ENCODE measurements at regions not wholly inside any gene's neighbourhood (a gene's known extent, or its start where the extent isn't known, plus 50 kb on each side); places are given as distances from the start of the nearest gene placed in this dataset.
A peak's percentile ranks its signal among the peaks of the same experiment; 100 is the strongest.

GRCh38 chr1:99137554-99138206 is 126.6 kb upstream of the PLPPR4 start:
- Histone ChIP-seq H3K36me3 (no peaks in the 10 kb centered on the region), H3K27me3 (no peaks in the 10 kb centered on the region), H3K9me3 (peaks cover 8% of the 10 kb centered on the region; the same call in 1 of the 2 replicates), H3K4me3 (no peak overlapping the region)
- no peak for DNase-seq

GRCh38 chr1:99139876-99140275 is 124.4 kb upstream of the PLPPR4 start:
- H3K4me3 ChIP-seq = no peak overlapping the region
- H3K9me3 ChIP-seq = peaks cover 8% of the 10 kb centered on the region; the same call in 1 of the 2 replicates
- H3K36me3 ChIP-seq = no peaks in the 10 kb centered on the region
- DNase-seq = peak; percentile 11
- no peaks in the 10 kb centered on the region for H3K27me3 ChIP-seq

GRCh38 chr1:99146129-99146848 is 118.0 kb upstream of the PLPPR4 start:
- no peak overlapping the region for H3K4me3 ChIP-seq
- H3K9me3 ChIP-seq = no peaks in the 10 kb centered on the region
- DNase-seq = no peak
- H3K27me3 ChIP-seq = no peaks in the 10 kb centered on the region
- H3K36me3 ChIP-seq = no peaks in the 10 kb centered on the region

- DNase-seq = no peak
- H3K9me3 ChIP-seq = no peaks in the 10 kb centered on the region
- no peak overlapping the region for H3K4me3 ChIP-seq
- no peaks in the 10 kb centered on the region for H3K27me3 ChIP-seq
- no peaks in the 10 kb centered on the region for H3K36me3 ChIP-seq
Observed at GRCh38 chr1:99149952-99150351, 114.3 kb upstream of the PLPPR4 start.

GRCh38 chr1:99152132-99152531 is 112.2 kb upstream of the PLPPR4 start:
- no peaks in the 10 kb centered on the region; the same call in 1 of the 2 replicates for H3K9me3 ChIP-seq
- DNase-seq = no peak
- H3K27me3 ChIP-seq = no peaks in the 10 kb centered on the region
- no peaks in the 10 kb centered on the region for H3K36me3 ChIP-seq
- no peak overlapping the region for H3K4me3 ChIP-seq

GRCh38 chr1:99163671-99164070 is 100.6 kb upstream of the PLPPR4 start:
- H3K27me3 ChIP-seq = no peaks in the 10 kb centered on the region
- no peak overlapping the region for H3K4me3 ChIP-seq
- no peaks in the 10 kb centered on the region for H3K9me3 ChIP-seq
- no peak for DNase-seq
- H3K36me3 ChIP-seq = no peaks in the 10 kb centered on the region

- H3K36me3 ChIP-seq = no peaks in the 10 kb centered on the region
- no peaks in the 10 kb centered on the region for H3K27me3 ChIP-seq
- H3K9me3 ChIP-seq = peaks cover 2% of the 10 kb centered on the region; the same call in 1 of the 2 replicates
- no peak overlapping the region for H3K4me3 ChIP-seq
- no peak for DNase-seq
Observed at GRCh38 chr1:99170516-99170915, 93.8 kb upstream of the PLPPR4 start.

GRCh38 chr1:99171184-99171813 is 93.0 kb upstream of the PLPPR4 start:
- no peaks in the 10 kb centered on the region for H3K27me3 ChIP-seq
- H3K9me3 ChIP-seq = peaks cover 2% of the 10 kb centered on the region; the same call in 1 of the 2 replicates
- DNase-seq = no peak
- H3K36me3 ChIP-seq = no peaks in the 10 kb centered on the region
- H3K4me3 ChIP-seq = no peak overlapping the region

GRCh38 chr1:99173282-99173681 is 91.0 kb upstream of the PLPPR4 start:
- DNase-seq = no peak
- no peak overlapping the region for H3K4me3 ChIP-seq
- no peaks in the 10 kb centered on the region for H3K36me3 ChIP-seq
- peaks cover 2% of the 10 kb centered on the region; the same call in 1 of the 2 replicates for H3K9me3 ChIP-seq
- H3K27me3 ChIP-seq = no peaks in the 10 kb centered on the region

GRCh38 chr1:99173900-99174299 is 90.4 kb upstream of the PLPPR4 start:
- H3K36me3 ChIP-seq = no peaks in the 10 kb centered on the region
- H3K27me3 ChIP-seq = no peaks in the 10 kb centered on the region
- no peak overlapping the region for H3K4me3 ChIP-seq
- no peak for DNase-seq
- peaks cover 2% of the 10 kb centered on the region; the same call in 1 of the 2 replicates for H3K9me3 ChIP-seq

- Histone ChIP-seq H3K36me3 (no peaks in the 10 kb centered on the region), H3K27me3 (no peaks in the 10 kb centered on the region), H3K4me3 (no peak overlapping the region), H3K9me3 (peaks cover 2% of the 10 kb centered on the region; the same call in 1 of the 2 replicates)
- no peak for DNase-seq
Observed at GRCh38 chr1:99176753-99177152, 87.5 kb upstream of the PLPPR4 start.

GRCh38 chr1:99177465-99177864 is 86.8 kb upstream of the PLPPR4 start:
- H3K36me3 ChIP-seq = no peaks in the 10 kb centered on the region
- no peaks in the 10 kb centered on the region for H3K9me3 ChIP-seq
- no peak for DNase-seq
- no peaks in the 10 kb centered on the region for H3K27me3 ChIP-seq
- no peak overlapping the region for H3K4me3 ChIP-seq

GRCh38 chr1:99180343-99180808 is 83.9 kb upstream of the PLPPR4 start:
- Histone ChIP-seq H3K27me3 (no peaks in the 10 kb centered on the region), H3K4me3 (no peak overlapping the region), H3K9me3 (no peaks in the 10 kb centered on the region), H3K36me3 (no peaks in the 10 kb centered on the region)
- peak; percentile 34 for DNase-seq

GRCh38 chr1:99180915-99181314 is 83.4 kb upstream of the PLPPR4 start:
- DNase-seq = no peak
- no peaks in the 10 kb centered on the region for H3K27me3 ChIP-seq
- H3K4me3 ChIP-seq = no peak overlapping the region
- no peaks in the 10 kb centered on the region for H3K9me3 ChIP-seq
- H3K36me3 ChIP-seq = no peaks in the 10 kb centered on the region

- DNase-seq = no peak
- H3K27me3 ChIP-seq = no peaks in the 10 kb centered on the region
- no peaks in the 10 kb centered on the region for H3K9me3 ChIP-seq
- H3K4me3 ChIP-seq = no peak overlapping the region
- no peaks in the 10 kb centered on the region for H3K36me3 ChIP-seq
Observed at GRCh38 chr1:99181892-99182291, 82.4 kb upstream of the PLPPR4 start.

- Histone ChIP-seq H3K9me3 (no peaks in the 10 kb centered on the region; the same call in 1 of the 2 replicates), H3K4me3 (no peak overlapping the region), H3K36me3 (no peaks in the 10 kb centered on the region), H3K27me3 (no peaks in the 10 kb centered on the region)
- no peak for DNase-seq
Observed at GRCh38 chr1:99185196-99185595, 79.1 kb upstream of the PLPPR4 start.

- Histone ChIP-seq H3K9me3 (no peaks in the 10 kb centered on the region; the same call in 1 of the 2 replicates), H3K27me3 (no peaks in the 10 kb centered on the region), H3K4me3 (no peak overlapping the region), H3K36me3 (no peaks in the 10 kb centered on the region)
- no peak for DNase-seq
Observed at GRCh38 chr1:99193431-99193830, 70.9 kb upstream of the PLPPR4 start.
